ENCODE measurements at regions not wholly inside any gene's neighbourhood (a gene's known extent, or its start where the extent isn't known, plus 50 kb on each side); places are given as distances from the start of the nearest gene placed in this dataset.

DNA sequence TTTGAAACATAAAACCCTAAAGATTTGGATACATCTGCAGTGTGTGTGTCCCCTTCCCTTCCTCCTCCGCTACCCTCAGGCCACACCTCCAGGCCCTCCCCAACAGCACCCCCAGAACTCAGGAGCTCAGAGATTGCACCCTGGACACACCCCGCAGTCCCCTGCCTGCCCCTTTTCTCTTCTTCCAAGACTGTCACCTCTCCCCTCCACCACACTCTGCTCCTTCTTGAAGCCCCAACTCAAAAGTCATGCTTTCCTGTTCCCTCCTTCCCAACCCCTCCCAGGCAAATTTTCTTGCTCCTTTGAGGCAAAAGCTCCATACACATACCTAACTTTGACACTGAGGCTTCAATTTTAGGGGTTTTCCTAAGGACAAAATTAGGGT lies 285.7 kb upstream of the STT3B start:
- TF ChIP-seq, protein P1, sequence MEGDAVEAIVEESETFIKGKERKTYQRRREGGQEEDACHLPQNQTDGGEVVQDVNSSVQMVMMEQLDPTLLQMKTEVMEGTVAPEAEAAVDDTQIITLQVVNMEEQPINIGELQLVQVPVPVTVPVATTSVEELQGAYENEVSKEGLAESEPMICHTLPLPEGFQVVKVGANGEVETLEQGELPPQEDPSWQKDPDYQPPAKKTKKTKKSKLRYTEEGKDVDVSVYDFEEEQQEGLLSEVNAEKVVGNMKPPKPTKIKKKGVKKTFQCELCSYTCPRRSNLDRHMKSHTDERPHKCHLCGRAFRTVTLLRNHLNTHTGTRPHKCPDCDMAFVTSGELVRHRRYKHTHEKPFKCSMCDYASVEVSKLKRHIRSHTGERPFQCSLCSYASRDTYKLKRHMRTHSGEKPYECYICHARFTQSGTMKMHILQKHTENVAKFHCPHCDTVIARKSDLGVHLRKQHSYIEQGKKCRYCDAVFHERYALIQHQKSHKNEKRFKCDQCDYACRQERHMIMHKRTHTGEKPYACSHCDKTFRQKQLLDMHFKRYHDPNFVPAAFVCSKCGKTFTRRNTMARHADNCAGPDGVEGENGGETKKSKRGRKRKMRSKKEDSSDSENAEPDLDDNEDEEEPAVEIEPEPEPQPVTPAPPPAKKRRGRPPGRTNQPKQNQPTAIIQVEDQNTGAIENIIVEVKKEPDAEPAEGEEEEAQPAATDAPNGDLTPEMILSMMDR (IDR thresholded peaks at IDR 0.05) = no peak
- no peak for TF ChIP-seq POLR2A (IDR thresholded peaks at IDR 0.05)

All from esophagus squamous epithelium (tissue), 4 donors.